WI38 (cell line): ENCODE measurements at regions not wholly inside any gene's neighbourhood (a gene's known extent, or its start where the extent isn't known, plus 50 kb on each side); places are given as distances from the start of the nearest gene placed in this dataset.
"Not testable (repeated sequence)": the region's sequence is repeated elsewhere in the genome, so short reads cannot be mapped to it uniquely, and the experiment has no call there.

Source experiments
- H3K4me3 ChIP-seq: 2 replicates; pipeline ENCODE4 v1.5.1; 2011; ENCODE audit warnings: low read depth, mild to moderate bottlenecking, control low read depth, low read length

- H3K4me3 ChIP-seq: not testable (repeated sequence)
Measured at GRCh38 chr1:149275802-149276201, 172.5 kb upstream of the NBPF9 start.

- not testable (repeated sequence) for H3K4me3 ChIP-seq
Measured at GRCh38 chr1:149276496-149276895, 173.1 kb upstream of the NBPF9 start.

GRCh38 chr1:149278156-149278555 is 174.8 kb upstream of the NBPF9 start:
- H3K4me3 ChIP-seq: not testable (repeated sequence)

- not testable (repeated sequence) for H3K4me3 ChIP-seq
Measured at GRCh38 chr1:149279015-149279414, 175.7 kb upstream of the NBPF9 start.

- not testable (repeated sequence) for H3K4me3 ChIP-seq
Measured at GRCh38 chr1:149279512-149279911, 176.2 kb upstream of the NBPF9 start.

- H3K4me3 ChIP-seq: not testable (repeated sequence)
Measured at GRCh38 chr1:149284773-149285172, 181.4 kb upstream of the NBPF9 start.

GRCh38 chr1:149285205-149285604 is 181.9 kb upstream of the NBPF9 start:
- H3K4me3 ChIP-seq: not testable (repeated sequence)

GRCh38 chr1:149285638-149286037 is 182.3 kb upstream of the NBPF9 start:
- not testable (repeated sequence) for H3K4me3 ChIP-seq

GRCh38 chr1:149288580-149288979 is 185.2 kb upstream of the NBPF9 start:
- not testable (repeated sequence) for H3K4me3 ChIP-seq

GRCh38 chr1:149300478-149301218 is 174.2 kb upstream of the NBPF19 start:
- not testable (repeated sequence) for H3K4me3 ChIP-seq

- not testable (repeated sequence) for H3K4me3 ChIP-seq
Measured at GRCh38 chr1:149301282-149301681, 173.6 kb upstream of the NBPF19 start.

- not testable (repeated sequence) for H3K4me3 ChIP-seq
Measured at GRCh38 chr1:149304796-149305195, 170.0 kb upstream of the NBPF19 start.

- not testable (repeated sequence) for H3K4me3 ChIP-seq
Measured at GRCh38 chr1:149307640-149308039, 167.2 kb upstream of the NBPF19 start.

- H3K4me3 ChIP-seq: not testable (repeated sequence)
Measured at GRCh38 chr1:149314921-149315320, 159.9 kb upstream of the NBPF19 start.

GRCh38 chr1:149320971-149321731 is 153.7 kb upstream of the NBPF19 start:
- not testable (repeated sequence) for H3K4me3 ChIP-seq

- not testable (repeated sequence) for H3K4me3 ChIP-seq
Measured at GRCh38 chr1:149321732-149322016, 153.2 kb upstream of the NBPF19 start.

GRCh38 chr1:149330081-149330335 is 144.8 kb upstream of the NBPF19 start:
- H3K4me3 ChIP-seq: not testable (repeated sequence)

- not testable (repeated sequence) for H3K4me3 ChIP-seq
Measured at GRCh38 chr1:149336082-149336481, 138.8 kb upstream of the NBPF19 start.

- H3K4me3 ChIP-seq: not testable (repeated sequence)
Measured at GRCh38 chr1:149338221-149338691, 136.6 kb upstream of the NBPF19 start.

GRCh38 chr1:149338698-149339097 is 136.1 kb upstream of the NBPF19 start:
- H3K4me3 ChIP-seq: not testable (repeated sequence)

- H3K4me3 ChIP-seq: not testable (repeated sequence)
Measured at GRCh38 chr1:149349448-149349847, 125.4 kb upstream of the NBPF19 start.

GRCh38 chr1:149352205-149352604 is 122.6 kb upstream of the NBPF19 start:
- H3K4me3 ChIP-seq: not testable (repeated sequence)
